Lower lobe of right lung (tissue), 2 donors: ENCODE measurements at regions not wholly inside any gene's neighbourhood (a gene's known extent, or its start where the extent isn't known, plus 50 kb on each side); places are given as distances from the start of the nearest gene placed in this dataset.
"Not testable (repeated sequence)": the region's sequence is repeated elsewhere in the genome, so short reads cannot be mapped to it uniquely, and the experiment has no call there.

ENCODE experiments used
- ATAC-seq, 2 donors: fragments of 200-7000 bp; cut with Tn5 transposase; one replicate each; pipeline ENCODE4 v1.9.1; 2020 to 2022; ENCODE audit warnings: mild to moderate bottlenecking in 2 of 2, moderate library complexity in 2 of 2
- DNase-seq: peaks from one replicate; pipeline ENCODE4 v3.0.0-alpha.2; 2020
- H3K27ac ChIP-seq: fragments of 200-600 bp; one replicate; pipeline ENCODE4 v1.8.0; 2022
- H3K27me3 ChIP-seq: fragments of 200-600 bp; one replicate; pipeline ENCODE4 v1.8.0; 2022; ENCODE audit warnings: low read depth
- H3K36me3 ChIP-seq: fragments of 200-600 bp; one replicate; pipeline ENCODE4 v1.8.0; 2022; ENCODE audit warnings: mild to moderate bottlenecking
- H3K4me1 ChIP-seq: fragments of 200-600 bp; one replicate; pipeline ENCODE4 v1.8.0; 2022
- H3K4me3 ChIP-seq: fragments of 200-600 bp; one replicate; pipeline ENCODE4 v1.8.0; 2022; ENCODE audit warnings: mild to moderate bottlenecking
- H3K9me3 ChIP-seq: fragments of 200-600 bp; one replicate; pipeline ENCODE4 v1.8.0; 2022
- intact Hi-C: fragments of 100-400 bp; cut with DNase I; formaldehyde crosslinking; loops from one replicate; pipeline ENCODE4 v1.11.0; 2022
- TF ChIP-seq, protein P1 (sequence below): fragments of 200-600 bp; IDR thresholded peaks from one replicate; pipeline ENCODE4 v1.8.0; 2022; ENCODE audit warnings: antibody characterized with exemption, mild to moderate bottlenecking
- donor health status: DM: no; HTN: yes; CAD: no; lungs with severe emphysema.

DNA sequence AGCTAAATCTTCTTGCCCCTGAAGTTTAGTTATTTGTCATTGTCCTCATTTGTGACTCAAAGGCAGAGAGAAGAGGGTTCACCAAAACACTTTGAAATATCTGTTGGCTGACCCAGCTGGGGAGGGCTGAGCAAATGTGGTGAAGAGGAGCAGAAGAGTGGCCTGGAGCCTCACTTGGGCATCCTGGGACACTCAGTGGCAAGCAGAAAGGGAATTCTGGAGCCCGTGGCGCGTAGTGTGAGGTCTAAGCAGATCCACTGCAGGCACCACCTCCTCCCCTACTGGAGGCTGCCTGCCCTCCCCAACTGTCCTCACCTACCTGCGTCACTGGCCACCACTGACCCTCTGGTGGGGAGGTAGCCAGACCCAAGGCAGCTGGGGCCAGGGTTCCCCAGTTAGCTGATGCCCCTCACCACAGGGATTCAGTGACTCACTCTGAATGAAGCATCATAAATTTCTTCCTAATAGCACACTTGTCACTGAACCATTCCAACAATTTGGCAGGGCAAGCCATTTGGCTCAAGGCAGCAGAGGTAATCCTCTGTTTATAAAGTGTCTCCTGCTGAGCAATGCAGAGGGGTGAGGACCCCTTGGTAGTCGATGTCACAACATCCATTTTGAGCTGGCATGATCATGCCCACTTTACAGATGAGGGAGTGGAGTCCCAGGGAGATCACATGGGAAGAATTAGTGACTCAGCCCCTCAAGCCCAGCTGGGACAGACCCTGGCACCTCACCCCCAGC is 80.3 kb downstream of the NENF start:
- DNase-seq, result no peak
- Histone ChIP-seq H3K36me3 (no peaks in the 10 kb centered on the region), H3K4me1 (peaks cover 18% of the 10 kb centered on the region), H3K27ac (no peak overlapping the region), H3K9me3 (no peaks in the 10 kb centered on the region), H3K4me3 (no peak overlapping the region), H3K27me3 (peaks cover 40% of the 10 kb centered on the region)
- ATAC-seq, result no peak
- TF ChIP-seq, protein P1, sequence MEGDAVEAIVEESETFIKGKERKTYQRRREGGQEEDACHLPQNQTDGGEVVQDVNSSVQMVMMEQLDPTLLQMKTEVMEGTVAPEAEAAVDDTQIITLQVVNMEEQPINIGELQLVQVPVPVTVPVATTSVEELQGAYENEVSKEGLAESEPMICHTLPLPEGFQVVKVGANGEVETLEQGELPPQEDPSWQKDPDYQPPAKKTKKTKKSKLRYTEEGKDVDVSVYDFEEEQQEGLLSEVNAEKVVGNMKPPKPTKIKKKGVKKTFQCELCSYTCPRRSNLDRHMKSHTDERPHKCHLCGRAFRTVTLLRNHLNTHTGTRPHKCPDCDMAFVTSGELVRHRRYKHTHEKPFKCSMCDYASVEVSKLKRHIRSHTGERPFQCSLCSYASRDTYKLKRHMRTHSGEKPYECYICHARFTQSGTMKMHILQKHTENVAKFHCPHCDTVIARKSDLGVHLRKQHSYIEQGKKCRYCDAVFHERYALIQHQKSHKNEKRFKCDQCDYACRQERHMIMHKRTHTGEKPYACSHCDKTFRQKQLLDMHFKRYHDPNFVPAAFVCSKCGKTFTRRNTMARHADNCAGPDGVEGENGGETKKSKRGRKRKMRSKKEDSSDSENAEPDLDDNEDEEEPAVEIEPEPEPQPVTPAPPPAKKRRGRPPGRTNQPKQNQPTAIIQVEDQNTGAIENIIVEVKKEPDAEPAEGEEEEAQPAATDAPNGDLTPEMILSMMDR, result no peak
- intact Hi-C loops, result no loop called here

DNA sequence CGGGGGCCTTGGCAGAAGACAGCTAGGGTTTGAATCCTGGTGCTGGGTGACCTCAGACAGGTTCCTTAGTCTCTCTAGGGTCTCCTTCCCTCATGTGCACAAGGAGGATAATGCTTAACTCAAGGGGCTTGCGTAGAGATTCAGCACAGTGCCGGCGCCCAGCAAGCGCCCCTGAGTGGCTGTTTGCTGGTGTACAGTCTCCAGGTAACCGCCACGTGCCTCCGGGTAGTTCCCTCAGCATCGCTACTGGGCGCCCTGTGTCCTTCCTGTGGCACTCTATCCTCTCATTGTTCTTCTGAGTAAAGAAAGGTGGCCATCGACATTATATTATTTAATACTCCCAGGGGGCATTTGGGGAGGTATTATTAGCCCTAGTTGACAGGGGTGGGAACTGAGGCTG is 80.9 kb downstream of the NENF start:
- no peaks in the 10 kb centered on the region for H3K9me3 ChIP-seq
- ATAC-seq (no peak), DNase-seq (no peak)
- H3K36me3 ChIP-seq, result no peaks in the 10 kb centered on the region
- peak overlapping the region; percentile 36 for H3K4me3 ChIP-seq
- H3K27me3 ChIP-seq, result peaks cover 40% of the 10 kb centered on the region
- H3K27ac ChIP-seq, result no peak overlapping the region
- TF ChIP-seq, protein P1, result no peak
- H3K4me1 ChIP-seq, result peaks cover 22% of the 10 kb centered on the region
- intact Hi-C loops, result no loop called here

DNA sequence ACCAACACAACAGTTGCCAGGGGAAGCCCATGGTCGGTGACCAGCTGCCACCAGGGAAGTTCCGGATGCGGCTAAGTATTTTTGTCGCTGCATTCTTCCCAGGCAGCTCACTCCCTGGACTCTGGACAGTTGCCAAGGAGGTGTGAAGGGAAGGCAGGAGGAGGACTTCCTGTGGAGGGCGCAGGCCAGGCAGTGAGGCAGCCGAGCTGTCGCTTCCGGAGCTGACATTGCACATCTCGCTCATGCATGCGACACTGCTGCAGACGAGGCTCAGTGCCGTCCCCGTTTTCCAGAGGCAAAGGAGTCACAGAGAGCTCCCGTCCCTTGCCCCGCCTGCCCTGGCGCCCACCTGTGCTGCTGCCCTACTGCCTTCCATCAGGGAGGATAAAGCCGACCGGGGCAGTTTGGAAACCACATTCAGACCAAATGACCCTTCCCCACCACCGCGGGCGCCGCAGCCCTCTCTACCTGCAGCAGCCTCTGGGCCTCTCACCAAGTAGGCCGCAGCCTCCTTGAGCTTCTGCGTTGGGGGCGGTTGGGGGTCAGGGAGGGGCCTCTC is 81.4 kb downstream of the NENF start:
- peak overlapping the region; percentile 36 for H3K4me3 ChIP-seq
- H3K27me3 ChIP-seq, result peaks cover 40% of the 10 kb centered on the region

DNA sequence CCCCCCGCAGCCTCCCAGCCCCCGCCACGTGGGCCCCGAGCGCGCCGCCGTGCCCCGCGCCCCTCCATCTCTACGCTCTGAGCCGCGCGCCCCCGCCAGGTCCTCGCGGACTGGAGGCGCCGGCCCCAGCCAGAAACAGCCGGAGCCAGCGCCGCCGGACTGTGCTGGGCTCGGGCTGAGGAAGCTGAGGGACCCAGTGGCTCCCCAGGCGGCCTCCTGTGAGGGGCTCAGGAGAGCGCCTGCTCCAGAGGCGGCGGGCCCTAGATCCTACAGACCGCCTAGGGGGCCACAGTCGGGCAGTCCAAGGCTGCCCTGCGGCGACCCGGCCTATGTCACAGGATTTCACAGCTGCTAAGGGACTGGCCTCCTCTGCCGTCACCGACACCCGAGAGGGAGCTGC is 82.1 kb downstream of the NENF start:
- peaks cover 40% of the 10 kb centered on the region for H3K27me3 ChIP-seq
- H3K9me3 ChIP-seq, result no peaks in the 10 kb centered on the region
- H3K4me1 ChIP-seq, result peaks cover 26% of the 10 kb centered on the region
- H3K27ac ChIP-seq, result no peak overlapping the region
- no peak for DNase-seq
- intact Hi-C loops, result no loop called here
- peak overlapping the region; percentile 36 for H3K4me3 ChIP-seq
- TF ChIP-seq, protein P1, result no peak
- ATAC-seq, result peak; percentile 50 to 54
- H3K36me3 ChIP-seq, result no peaks in the 10 kb centered on the region

More for the DNA sequence above, 81.4 kb downstream of the NENF start:
- Histone ChIP-seq H3K27ac (no peak overlapping the region), H3K36me3 (no peaks in the 10 kb centered on the region), H3K9me3 (no peaks in the 10 kb centered on the region), H3K4me1 (peaks cover 26% of the 10 kb centered on the region)
- DNase-seq, result peak; percentile 60
- TF ChIP-seq, protein P1, result no peak
- intact Hi-C loops, result no loop called here
- ATAC-seq, result peak; percentile 59 to 72

DNA sequence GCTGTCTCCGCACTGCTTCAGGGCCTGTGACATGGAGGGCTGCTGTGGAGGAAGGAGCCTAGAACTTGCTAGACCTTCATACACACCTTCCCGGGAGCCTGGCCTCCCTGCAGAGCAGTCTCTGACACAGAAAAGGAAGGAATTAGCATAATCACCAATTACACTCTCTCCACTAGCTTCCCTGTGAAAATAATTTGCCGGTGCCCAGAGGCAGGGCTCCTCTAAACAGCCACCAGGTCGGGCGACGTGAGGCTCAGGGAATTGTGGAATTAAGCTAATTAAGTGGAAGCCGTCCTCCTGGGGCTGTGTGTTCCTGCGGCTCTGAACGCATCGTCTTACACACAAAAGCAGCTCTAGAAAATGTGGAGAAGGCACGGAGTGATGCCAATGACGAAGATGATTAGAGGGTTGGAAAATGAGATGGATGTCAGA is 82.6 kb downstream of the NENF start:
- H3K27me3 ChIP-seq, result peaks cover 40% of the 10 kb centered on the region
- H3K4me3 ChIP-seq, result no peak overlapping the region
- peak in 1 of 2 donors; percentile 2 for ATAC-seq

DNA sequence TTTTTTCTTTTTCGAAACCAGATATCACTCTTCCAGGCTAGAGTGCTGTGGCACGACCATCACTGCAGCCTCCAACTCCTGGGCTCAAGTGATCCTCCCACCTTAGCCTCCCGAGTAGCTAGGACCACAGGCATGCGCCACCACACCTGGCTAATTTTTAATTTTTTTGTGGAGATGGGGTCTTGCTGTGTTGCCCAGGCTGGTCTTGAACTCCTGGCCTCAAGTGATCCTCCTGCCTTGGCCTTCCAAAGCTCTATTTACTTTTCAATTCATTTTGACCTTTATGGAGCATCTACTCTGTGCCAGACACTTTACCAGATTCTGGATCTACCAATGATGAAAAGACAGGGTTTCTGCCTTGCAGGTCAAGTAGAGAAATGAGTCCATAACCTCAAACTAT is 83.3 kb downstream of the NENF start:
- DNase-seq, H3K36me3 ChIP-seq, intact Hi-C loops, H3K4me3 ChIP-seq, H3K27ac ChIP-seq, ATAC-seq, H3K9me3 ChIP-seq: not testable (repeated sequence)
- Histone ChIP-seq H3K4me1 (peaks cover 26% of the 10 kb centered on the region), H3K27me3 (peaks cover 40% of the 10 kb centered on the region)

More for the DNA sequence above, 82.6 kb downstream of the NENF start:
- Histone ChIP-seq H3K9me3 (no peaks in the 10 kb centered on the region), H3K4me1 (peaks cover 26% of the 10 kb centered on the region), H3K27ac (no peak overlapping the region), H3K36me3 (no peaks in the 10 kb centered on the region)
- intact Hi-C loops, result no loop called here
- TF ChIP-seq, protein P1, result no peak
- DNase-seq, result no peak
